ENCODE measurements at regions not wholly inside any gene's neighbourhood (a gene's known extent, or its start where the extent isn't known, plus 50 kb on each side); places are given as distances from the start of the nearest gene placed in this dataset.
"Not testable (repeated sequence)": the region's sequence is repeated elsewhere in the genome, so short reads cannot be mapped to it uniquely, and the experiment has no call there.

DNA sequence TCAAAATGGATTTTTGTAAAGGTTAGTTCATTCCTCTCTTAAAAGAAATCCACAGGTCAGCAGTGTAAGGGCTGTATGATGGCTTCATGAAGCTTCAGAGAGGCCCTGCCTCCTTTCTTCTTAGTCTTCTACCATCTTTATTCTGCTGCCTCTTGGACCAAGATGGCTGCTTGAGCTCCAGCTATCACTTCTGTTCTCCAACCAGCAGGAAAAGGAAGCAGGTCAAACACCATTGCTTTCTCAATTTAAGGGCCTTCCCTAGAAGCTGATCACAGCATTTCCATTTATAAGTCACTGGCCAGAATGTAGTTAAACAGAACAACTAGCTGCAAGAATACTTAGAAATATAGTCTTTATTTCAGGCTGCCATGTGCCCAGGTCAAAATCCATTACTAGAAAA lies 336.8 kb upstream of the KLF3 start:
- DNase-seq (ENCODE audit: insufficient read length, low spot score) = no peak
- no peak for FAIRE-seq

DNA sequence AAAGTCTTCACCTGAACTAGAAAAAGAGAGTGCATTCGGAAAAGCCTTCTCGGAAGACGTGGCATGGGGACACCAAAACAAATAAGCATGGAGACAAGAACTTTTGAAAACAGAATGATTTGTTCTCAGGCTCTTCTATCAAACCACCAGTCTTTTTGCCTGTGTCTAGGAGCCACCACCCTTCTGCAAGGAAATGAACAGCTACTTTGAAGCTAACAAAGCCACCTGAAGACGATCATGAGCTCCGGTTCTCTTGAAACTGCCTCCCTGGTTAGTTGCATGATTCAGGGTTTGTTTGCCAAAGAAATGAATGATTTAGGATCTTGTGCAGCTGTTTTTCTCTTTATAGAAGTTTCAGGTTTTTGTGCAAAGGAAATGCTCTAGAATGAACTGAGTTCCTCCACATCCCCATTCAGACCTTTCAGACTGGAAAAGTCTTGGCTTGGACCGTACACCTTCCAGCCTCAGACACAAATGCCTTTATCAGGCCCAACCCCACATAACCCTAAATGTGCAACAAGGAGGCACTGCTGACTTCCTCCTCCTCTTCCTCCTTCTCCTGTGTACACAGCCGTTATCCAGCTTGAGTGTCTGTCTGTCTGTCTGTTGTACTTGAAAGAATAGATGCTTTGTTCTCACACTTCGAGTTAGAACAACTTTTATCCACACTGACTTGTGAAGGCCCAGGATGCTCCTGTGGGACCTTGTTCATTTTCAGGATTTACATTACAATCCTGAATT lies 334.8 kb upstream of the KLF3 start:
- FAIRE-seq (no peak), DNase-seq (ENCODE audit: insufficient read length, low spot score) (no peak)

DNA sequence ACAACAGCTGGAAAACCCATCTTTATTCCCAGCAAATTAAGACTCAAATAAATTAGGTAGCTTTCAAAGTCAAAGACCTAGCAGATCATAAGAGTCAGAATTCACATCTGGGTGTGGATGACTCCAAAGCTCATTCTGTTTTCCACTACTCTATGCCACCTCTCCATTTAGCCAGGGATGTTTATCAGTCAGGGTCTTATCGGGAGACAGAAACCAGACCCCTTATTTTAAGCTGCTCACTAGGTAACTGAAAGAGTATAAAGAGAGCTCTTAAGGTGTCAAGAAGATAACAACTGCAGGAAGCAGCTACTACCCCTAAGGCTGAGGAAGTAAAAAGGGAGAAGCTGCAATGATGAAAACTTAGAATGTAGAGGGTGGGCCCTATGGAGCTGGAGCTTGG lies 333.7 kb upstream of the KLF3 start:
- DNase-seq (ENCODE audit: insufficient read length, low spot score) (no peak), FAIRE-seq (no peak)

DNA sequence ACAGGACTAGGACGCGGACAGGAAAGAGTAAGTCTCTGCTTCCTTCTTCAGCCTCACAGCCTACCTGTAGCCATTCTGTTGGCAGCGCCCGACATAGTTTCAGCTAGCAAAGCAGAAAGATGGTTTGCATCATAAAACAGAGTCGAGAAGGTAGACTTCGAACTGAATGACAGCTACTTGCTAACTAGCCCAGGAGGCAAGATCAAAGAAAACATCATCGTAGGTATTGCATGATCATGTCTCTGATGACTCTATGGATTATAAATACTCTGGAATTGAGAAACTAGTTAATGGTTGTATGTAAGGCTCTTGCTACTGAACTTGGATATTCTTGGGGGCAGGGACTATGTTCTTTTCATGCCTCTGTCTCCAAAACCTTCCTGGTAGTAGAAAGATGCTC lies 333.1 kb upstream of the KLF3 start:
- no peak for FAIRE-seq
- no peak for DNase-seq (ENCODE audit: insufficient read length, low spot score)

DNA sequence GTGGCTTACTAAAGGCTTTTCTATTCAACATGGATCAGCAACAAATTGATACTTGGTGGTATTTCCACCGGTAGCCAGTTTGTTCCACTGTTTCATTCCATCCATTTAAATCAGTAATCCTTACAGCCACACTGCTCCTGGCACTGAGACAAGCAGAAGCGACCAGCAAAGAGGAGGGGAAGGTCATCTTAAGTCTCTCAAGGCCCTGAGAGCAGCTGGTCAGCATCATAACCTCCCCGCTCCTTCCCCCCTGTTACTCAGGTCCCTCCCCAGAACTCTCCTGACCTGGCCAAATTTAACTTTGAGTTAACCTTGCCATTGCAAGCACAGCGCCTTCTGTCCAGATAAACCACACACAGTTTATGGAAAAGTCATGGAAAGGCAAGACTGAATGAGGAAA lies 331.3 kb upstream of the KLF3 start:
- FAIRE-seq (no peak), DNase-seq (ENCODE audit: insufficient read length, low spot score) (no peak)

DNA sequence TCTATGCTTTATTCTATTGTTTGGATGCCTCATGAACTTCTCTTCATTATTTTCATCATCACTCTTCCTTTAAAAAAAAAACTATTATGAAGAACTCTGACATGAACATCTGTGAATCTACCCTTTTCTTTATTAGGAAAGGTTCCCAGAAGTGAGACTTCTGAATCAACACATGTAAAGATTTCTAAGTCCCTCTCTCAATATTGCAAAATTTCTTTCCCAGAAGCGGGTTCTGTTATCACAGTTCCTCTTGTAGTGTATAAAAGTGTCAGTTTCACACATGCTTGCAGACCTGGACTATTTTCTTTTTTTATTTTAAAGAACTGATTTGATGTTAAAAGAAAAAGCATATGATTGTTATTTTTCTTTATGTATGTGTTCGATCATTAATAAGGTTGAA lies 330.8 kb upstream of the KLF3 start:
- no peak for FAIRE-seq
- DNase-seq (ENCODE audit: insufficient read length, low spot score) = no peak

DNA sequence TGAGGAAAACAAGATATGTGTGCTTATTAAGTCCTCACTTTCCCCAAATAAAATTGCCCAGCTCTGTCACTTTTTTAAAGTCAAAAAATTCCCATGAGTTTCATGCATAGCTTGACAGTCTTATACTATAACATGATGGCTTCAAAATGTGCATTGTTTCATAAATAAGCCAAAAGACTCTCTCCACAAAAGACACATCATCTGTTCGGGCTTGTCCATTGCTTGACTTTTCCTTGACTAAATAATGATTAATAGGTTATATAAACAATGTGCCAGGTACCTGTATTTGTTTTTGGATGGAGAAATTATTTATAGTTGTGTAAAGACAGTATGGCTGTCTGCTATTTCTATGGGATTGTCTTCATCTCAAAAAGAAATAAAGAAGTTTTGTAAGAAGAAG lies 329.2 kb upstream of the KLF3 start:
- FAIRE-seq = no peak
- no peak for DNase-seq (ENCODE audit: insufficient read length, low spot score)

DNA sequence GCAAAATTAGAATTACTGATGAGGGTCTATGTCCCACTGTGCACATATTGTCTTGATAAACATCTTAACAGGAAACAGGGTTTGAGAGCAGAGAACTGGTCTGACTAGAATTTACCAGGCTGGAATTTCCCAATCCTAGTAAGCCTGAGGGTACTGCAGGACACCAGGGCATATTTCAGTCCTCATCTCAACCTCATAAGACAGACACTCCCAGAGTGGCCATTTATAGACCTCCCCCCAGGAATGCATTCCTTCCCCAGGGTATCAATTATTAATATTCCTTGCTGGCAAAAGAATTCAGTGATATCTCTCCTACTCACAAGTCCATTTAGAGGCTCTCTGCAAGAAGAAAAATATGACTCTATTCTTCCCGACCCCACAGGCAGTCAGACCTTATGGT lies 325.1 kb upstream of the KLF3 start:
- not testable (repeated sequence) for DNase-seq (ENCODE audit: insufficient read length, low spot score); FAIRE-seq

DNA sequence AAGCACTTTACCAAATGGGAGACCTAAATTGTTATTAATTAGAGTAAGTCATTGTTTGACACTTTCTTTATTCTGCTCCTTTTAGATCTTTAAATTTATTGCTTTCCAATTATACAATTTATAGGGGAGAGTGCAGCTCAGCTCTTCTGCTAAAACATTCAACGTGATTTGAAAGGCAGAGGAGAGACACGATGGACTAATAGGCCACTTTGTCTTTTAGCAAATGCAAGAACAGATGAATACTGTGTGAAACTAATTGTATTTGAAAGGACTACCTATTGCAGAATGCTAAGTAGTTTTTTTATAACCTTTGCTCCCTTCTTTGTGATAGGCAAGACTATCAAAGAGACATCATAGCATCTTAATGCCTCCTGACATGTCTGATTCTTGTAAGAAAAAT lies 320.4 kb upstream of the KLF3 start:
- no peak for DNase-seq (ENCODE audit: insufficient read length, low spot score)
- FAIRE-seq = no peak

DNA sequence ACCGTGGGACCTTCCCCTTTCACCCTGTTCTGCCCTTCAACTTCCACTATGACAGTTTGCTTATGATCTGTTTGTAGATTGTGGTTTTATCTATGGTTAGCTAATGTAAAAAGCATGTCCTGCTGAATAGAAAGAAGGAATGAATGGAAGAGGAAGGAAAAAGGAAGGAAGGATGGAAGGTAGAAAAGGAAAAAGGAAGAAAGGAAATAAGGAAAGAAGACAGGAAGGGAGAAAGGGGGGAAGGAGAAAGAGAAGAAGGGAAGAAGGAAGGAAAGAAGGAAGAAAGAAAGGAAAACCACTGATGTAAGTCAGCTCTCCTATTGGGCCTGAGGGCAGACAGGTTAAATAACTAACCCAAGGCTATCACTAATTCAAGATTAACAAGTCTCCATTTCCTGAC lies 319.1 kb upstream of the KLF3 start:
- FAIRE-seq (no peak), DNase-seq (ENCODE audit: insufficient read length, low spot score) (no peak)

DNA sequence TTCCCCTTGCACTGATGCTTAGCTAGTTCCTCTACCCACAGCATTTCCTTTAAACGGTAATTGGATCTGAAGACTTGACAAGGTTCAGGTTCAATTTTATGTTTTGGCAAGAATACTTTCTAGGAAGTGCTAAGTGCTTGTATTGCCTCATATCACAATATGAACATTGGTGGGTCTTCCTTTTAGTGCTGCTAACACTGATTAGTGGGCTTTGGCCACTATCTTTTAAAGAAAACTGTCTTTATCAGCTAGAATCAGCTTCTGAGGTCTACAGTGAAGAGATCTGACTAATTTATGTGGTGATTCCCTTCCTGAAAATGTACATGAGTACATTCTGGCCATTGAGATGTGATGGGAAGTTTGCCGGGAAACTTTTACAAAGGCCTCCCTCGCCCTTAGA lies 316.7 kb upstream of the KLF3 start:
- FAIRE-seq (no peak), DNase-seq (ENCODE audit: insufficient read length, low spot score) (no peak)

DNA sequence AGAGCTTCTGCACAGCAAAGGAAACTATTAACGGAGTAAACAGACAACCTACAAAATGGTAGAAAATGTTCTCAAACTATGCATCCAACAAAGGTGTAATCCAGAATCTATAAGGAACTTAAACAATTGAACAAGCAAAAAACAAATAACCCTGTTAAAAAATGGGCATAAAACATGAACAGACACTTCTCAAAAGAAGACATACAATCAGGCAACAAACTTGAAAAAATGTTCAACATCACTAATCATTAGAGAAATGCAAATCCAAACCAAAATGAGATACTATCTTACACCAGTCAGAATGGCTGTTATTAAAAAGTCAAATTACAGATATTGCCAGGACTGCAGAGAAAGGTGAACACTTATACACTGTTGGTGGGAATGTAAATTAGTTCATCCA lies 309.6 kb upstream of the KLF3 start:
- DNase-seq (ENCODE audit: insufficient read length, low spot score) (no peak), FAIRE-seq (no peak)

DNA sequence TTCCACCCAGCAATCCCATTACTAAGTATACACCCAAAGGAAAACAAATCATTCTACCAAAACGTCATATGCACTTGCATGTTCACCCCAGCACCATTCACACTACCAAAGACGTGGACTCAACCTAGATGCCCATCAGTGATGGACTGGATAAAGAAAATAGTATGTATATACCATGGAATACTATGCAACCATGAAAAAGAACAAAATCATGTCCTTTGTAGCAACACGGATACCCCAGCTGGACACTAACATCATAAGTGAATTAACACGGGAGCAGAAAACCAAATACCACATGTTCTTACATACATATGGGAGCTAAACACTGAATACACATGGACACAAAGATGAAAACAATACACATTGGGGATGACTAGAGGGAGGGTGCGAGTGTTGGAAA lies 309.1 kb upstream of the KLF3 start:
- DNase-seq (ENCODE audit: insufficient read length, low spot score) (no peak), FAIRE-seq (no peak)

DNA sequence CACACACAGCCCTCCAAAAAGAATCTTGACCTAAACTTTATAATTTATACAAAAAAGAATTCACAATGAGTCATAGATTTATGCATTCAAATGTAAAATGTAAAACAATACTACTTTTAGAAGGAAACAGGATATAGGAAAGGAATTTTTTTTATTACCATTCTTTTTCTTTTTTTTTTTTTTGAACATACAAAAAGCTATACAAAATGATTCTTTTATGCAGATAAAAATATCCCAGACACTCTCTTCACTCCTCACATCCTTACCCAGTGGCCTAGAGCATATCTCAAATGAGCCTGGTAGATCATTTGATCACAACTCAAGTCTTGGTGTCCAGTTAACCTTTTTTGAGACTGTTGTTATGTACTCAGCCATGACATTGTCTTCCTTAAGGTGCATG lies 307.3 kb upstream of the KLF3 start:
- FAIRE-seq (no peak), DNase-seq (ENCODE audit: insufficient read length, low spot score) (no peak)

DNA sequence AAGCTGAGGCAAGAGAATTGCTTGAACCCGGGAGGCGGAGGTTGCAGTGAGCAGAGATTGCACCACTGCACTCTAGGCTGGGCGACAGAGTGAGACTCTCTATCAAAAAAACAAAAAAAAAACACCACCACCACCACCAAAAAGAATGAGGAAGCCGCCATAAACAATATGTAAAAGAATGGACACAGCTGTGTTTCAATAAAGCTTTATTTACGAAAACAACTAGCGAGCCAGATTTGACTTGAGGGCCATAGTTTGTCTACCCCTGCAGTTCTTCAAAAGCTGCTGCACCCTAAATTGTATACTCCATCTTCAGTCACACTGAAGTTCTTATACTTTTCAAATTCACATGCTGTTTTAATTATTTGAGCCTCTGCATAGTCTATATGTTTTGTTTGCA lies 306.5 kb upstream of the KLF3 start:
- DNase-seq (ENCODE audit: insufficient read length, low spot score) = no peak
- no peak for FAIRE-seq

DNA sequence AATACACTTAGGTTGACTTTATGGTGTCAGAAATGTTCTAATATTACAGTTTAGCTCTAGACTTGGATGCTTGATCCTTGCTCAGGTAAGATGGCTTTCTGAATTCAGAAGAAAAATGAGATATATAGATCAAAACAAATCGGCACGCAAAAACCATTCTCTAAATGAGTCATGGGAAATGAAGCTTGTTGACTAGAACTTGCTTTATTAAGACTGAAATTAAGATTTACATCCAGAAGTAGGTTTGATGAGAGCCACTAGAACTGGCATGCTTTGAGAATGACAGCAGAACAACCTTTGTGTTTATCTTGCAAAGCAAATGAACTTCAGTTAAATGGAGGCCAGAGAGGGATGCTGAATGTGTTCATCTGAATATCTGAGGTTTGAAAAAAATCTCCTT lies 304.9 kb upstream of the KLF3 start:
- FAIRE-seq (no peak), DNase-seq (ENCODE audit: insufficient read length, low spot score) (no peak)

DNA sequence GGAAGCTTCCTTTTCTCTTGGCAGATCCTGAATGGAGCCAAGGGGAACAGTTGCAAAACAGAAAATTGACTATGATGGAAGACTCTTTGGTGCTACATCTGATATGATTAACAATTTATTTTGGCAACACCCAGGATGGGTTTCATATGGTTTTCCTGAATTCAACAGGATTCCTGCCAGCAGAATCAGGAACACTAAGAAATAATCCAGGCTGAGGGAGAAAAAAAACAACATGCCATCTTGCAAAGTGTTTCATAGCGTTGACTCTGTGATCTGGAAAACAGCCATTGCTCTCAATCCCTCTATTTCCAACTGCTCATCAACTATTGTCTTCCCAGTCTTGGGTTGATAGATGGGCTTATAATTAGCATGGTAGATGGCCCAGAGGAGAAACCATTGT lies 303.8 kb upstream of the KLF3 start:
- no peak for FAIRE-seq

DNA sequence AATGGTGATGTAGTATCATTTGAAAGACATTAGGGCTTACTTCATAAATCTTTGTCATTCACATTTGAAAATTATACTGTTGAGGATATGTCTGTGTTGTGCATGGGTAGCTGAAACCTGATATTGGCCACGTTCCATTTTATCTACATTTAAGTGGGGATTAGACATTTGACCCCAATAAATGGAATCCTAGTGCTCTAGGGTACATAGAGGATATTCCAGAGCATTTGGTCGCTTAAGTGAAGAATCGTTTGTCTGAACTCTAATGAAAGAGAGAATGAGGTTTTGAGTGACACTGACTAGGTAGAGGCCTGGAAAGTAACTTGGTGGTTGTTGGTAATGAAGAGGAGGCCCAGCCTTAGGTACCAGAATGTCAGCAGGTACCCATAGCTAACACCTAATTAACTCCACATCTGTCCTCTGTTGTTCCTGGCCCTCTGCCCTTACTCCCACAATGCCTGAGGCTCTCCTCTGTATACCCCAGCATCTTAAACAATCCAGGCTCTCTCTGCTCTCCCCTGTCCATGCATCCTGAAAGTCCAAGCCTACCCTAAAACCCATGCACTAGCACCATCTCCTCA lies 299.5 kb upstream of the KLF3 start:
- FAIRE-seq (no peak), DNase-seq (ENCODE audit: insufficient read length, low spot score) (no peak)

More for the DNA sequence above, 303.8 kb upstream of the KLF3 start:
- DNase-seq (ENCODE audit: insufficient read length, low spot score) = no peak

DNA sequence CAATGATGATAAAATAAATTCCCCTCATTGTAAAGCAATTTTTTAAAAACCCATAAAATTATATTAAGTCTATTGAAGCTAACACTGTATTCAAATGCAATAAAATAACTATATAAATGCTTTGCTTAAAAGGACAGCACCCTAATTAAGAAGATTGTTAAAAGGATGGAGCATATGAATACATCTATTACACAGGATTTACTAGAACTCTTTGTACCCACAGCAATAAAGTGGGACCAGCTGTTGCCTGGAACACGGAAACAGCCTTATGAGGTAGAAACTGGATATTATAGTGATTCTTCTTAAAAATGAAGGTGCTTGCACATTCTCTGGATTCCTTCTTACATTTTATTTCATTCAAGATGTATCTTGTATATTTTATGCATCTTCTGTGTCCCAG lies 298.7 kb upstream of the KLF3 start:
- DNase-seq (ENCODE audit: insufficient read length, low spot score) (no peak), FAIRE-seq (no peak)

DNA sequence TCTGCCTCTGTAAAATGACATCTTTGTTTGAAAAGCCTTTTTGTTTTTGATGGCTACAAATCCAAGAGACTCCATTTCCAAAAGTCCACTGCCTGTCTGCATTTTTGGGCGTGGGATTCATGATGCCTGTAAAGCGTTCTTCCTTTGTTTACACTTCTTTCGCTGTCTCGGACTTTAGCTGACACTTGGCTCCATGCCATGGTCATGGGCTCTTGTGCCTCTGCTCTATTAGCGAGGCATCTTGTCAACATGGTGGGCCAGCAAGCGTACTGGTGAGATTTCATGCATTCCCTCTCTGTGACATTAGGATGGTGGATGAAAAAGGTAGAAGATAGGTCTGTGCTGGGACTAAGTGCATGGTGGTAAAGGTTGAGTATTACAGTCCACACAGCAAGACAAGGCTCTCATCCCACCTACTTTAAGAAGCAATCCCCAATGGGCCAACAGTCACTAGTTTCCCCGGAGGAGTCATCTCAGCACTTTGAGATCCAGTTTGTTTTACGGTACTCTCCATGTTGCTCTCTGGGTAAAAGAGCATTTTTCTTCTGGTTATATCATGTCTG lies 298.2 kb upstream of the KLF3 start:
- FAIRE-seq (no peak), DNase-seq (ENCODE audit: insufficient read length, low spot score) (no peak)

DNA sequence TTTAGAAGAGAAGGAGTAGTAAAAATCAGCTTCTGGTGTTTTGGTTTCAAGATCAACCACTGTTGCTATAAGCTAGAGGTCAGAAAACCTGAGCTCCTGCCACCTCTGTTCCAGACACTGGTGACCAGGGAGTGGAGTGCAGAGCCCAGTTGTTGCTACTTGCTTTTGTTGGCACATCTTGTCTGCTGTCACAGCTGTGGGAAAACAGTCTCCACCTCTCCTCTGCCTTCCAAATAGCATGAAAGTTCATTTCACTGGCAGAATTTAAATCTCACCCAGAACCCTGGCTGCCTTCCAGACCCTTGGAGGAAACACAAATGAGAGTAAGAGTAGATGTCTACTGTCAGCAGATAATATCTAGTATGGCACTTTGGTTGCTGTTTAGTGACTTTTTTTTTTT lies 297.5 kb upstream of the KLF3 start:
- no peak for DNase-seq (ENCODE audit: insufficient read length, low spot score)
- no peak for FAIRE-seq

DNA sequence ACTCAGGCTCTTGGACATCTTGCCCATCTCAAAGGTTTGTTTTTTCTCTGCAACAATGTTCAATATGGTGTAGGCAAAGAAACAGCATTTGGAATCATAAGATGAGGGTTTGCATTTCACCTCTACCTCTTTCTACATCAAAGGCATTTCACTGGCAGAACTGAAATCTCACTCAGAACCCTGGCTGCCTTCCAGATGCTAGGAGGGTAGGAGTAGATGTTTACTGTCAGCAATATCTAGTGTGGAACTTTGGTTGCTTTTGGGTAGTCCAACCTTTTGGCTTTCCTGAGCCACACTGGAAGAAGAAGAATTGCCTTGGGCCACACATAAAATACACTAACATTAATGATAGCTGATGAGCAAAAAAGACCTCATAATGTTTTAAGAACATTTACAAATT lies 297.0 kb upstream of the KLF3 start:
- DNase-seq (ENCODE audit: insufficient read length, low spot score) = no peak

More for the DNA sequence above, 297.0 kb upstream of the KLF3 start:
- FAIRE-seq = no peak
